ENCODE measurements at regions not wholly inside any gene's neighbourhood (a gene's known extent, or its start where the extent isn't known, plus 50 kb on each side); places are given as distances from the start of the nearest gene placed in this dataset.

DNA sequence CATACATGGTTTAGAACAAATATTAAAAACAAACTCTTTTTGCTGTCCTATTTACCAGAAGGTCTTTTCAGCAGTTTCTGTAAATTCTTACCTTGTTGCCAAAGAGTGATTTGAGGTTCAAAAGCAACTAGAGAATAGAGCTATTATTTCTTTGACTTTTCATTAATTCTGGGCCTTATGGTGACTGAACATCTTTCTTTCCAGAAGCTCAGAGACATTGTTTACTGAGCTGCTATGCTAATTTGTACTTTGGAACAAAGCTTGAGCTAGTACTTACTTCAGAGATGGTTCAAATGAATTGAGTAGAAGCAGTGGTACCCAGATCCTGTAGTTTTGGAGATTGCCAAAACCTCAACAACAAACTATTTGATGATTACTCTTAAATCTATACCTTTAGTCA, 331.2 kb downstream of the SPRY2 start:
- Histone ChIP-seq H2BK5ac (ENCODE audit: insufficient read length, low read length) (no peak overlapping the region), H2AK5ac (ENCODE audit: insufficient read length, low read length) (no peak overlapping the region), H3K79me1 (ENCODE audit: insufficient read depth, low read depth, low read length, poor library complexity, severe bottlenecking) (no peaks in the 10 kb centered on the region), H3K4me1 (ENCODE audit: insufficient read depth, low read length) (no peaks in the 10 kb centered on the region), H3K4me2 (ENCODE audit: insufficient read depth, insufficient read length, low read length) (no peak overlapping the region), H4K20me1 (ENCODE audit: control insufficient read depth, insufficient read depth, insufficient read length) (no peaks in the 10 kb centered on the region), H2BK15ac (ENCODE audit: low read depth, low read length) (no peak overlapping the region), H3K9ac (ENCODE audit: extremely low read depth, insufficient read length, low read length) (no peak overlapping the region), H3K23ac (ENCODE audit: insufficient read length, low read depth, low read length) (no peak overlapping the region), H2BK120ac (ENCODE audit: low read depth, low read length, poor library complexity, severe bottlenecking) (no peak overlapping the region), H3K4ac (ENCODE audit: low read depth, low read length) (no peak overlapping the region), H3K79me2 (ENCODE audit: insufficient read depth, low read length) (no peaks in the 10 kb centered on the region; the same call in 1 of the 2 replicates), H4K5ac (ENCODE audit: insufficient read length, low read depth, low read length) (no peak overlapping the region), H3K56ac (ENCODE audit: insufficient read length, low read depth, low read length) (no peak overlapping the region), H3K27me3 (ENCODE audit: insufficient read depth, low read length) (no peaks in the 10 kb centered on the region), H3K9me3 (ENCODE audit: control insufficient read depth, low read depth, low read length) (no peaks in the 10 kb centered on the region), H3K14ac (ENCODE audit: insufficient read depth, low read length) (no peak overlapping the region), H4K8ac (replicated peaks; ENCODE audit: insufficient read length, low read depth, low read length) (no peak overlapping the region), H2BK12ac (ENCODE audit: insufficient read length, low read depth, low read length) (no peak overlapping the region), H3K27ac (ENCODE audit: insufficient read length, low read depth, low read length) (no peak overlapping the region), H4K91ac (ENCODE audit: insufficient read length, low read depth, low read length) (no peak overlapping the region), H2BK20ac (ENCODE audit: low read depth, low read length, poor library complexity, severe bottlenecking) (no peak overlapping the region), H2AFZ (ENCODE audit: low read length) (no peak overlapping the region), H3K23me2 (ENCODE audit: insufficient read length, low read depth, low read length, poor library complexity, severe bottlenecking) (no peaks in the 10 kb centered on the region), H3T11ph (ENCODE audit: low read length) (no peak overlapping the region), H3K18ac (ENCODE audit: insufficient read length, low read depth, low read length) (no peak overlapping the region)
- no peak for DNase-seq
- H3K27me3 Mint-ChIP-seq (ENCODE audit: low read depth): no peaks in the 10 kb centered on the region
- peaks cover 0 to 4% of the 10 kb centered on the region in 2 experiments; a peak in 2 of 5 replicates for H3K9me3 Mint-ChIP-seq
- H3K36me3 Mint-ChIP-seq (ENCODE audit: insufficient read depth in 1 of 3, low read depth in 3 of 3): peaks cover 2 to 3% (median 2%) of the 10 kb centered on the region in 3 experiments; a peak in 2 of 7 replicates
- TF ChIP-seq, protein P1, sequence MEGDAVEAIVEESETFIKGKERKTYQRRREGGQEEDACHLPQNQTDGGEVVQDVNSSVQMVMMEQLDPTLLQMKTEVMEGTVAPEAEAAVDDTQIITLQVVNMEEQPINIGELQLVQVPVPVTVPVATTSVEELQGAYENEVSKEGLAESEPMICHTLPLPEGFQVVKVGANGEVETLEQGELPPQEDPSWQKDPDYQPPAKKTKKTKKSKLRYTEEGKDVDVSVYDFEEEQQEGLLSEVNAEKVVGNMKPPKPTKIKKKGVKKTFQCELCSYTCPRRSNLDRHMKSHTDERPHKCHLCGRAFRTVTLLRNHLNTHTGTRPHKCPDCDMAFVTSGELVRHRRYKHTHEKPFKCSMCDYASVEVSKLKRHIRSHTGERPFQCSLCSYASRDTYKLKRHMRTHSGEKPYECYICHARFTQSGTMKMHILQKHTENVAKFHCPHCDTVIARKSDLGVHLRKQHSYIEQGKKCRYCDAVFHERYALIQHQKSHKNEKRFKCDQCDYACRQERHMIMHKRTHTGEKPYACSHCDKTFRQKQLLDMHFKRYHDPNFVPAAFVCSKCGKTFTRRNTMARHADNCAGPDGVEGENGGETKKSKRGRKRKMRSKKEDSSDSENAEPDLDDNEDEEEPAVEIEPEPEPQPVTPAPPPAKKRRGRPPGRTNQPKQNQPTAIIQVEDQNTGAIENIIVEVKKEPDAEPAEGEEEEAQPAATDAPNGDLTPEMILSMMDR (conservative IDR thresholded peaks at IDR 0.05): no peak
- H3K27ac Mint-ChIP-seq: no peak overlapping the region
- no peak overlapping the region for H3K4me3 Mint-ChIP-seq
- no peaks in the 10 kb centered on the region for H3K4me1 Mint-ChIP-seq
